Hepatocyte (in vitro differentiated cells): ENCODE measurements at regions not wholly inside any gene's neighbourhood (a gene's known extent, or its start where the extent isn't known, plus 50 kb on each side); places are given as distances from the start of the nearest gene placed in this dataset.

Source experiments
- CTCF ChIP-seq: fragments of 200-600 bp; sonication (generic); IDR thresholded peaks from 2 replicates; pipeline ENCODE4 v1.5.1; 2016; ENCODE audit warnings: antibody characterized with exemption, mild to moderate bottlenecking; ENCODE audit not compliant: poor library complexity
- EZH2 ChIP-seq: fragments of 200-600 bp; sonication (generic); IDR thresholded peaks from 2 replicates; pipeline ENCODE4 v1.6.1; 2016; ENCODE audit warnings: antibody characterized with exemption, mild to moderate bottlenecking, borderline replicate concordance
- EZH2phosphoT487 ChIP-seq: fragments of 200-600 bp; sonication (generic); IDR thresholded peaks from one replicate; pipeline ENCODE4 v1.6.1; 2018; ENCODE audit warnings: antibody characterized with exemption, mild to moderate bottlenecking, low read depth, moderate library complexity; ENCODE audit not compliant: unreplicated experiment, severe bottlenecking

GRCh38 chr1:119249283-119249682 lies 108.8 kb upstream of the WARS2 start:
- TF ChIP-seq EZH2 (no peak), CTCF (no peak), EZH2phosphoT487 (no peak)
